Endothelial cell of umbilical vein (primary cell): ENCODE measurements at regions not wholly inside any gene's neighbourhood (a gene's known extent, or its start where the extent isn't known, plus 50 kb on each side); places are given as distances from the start of the nearest gene placed in this dataset.

Source experiments
- BruUV-seq: library from RNA; stranded (reverse); fragments of 400-500 nt; replicated peaks from 2 replicates; lab custom pipeline; 2021; lab: Mats Ljungman, UMichigan
- CTCF ChIA-PET: fragments of 300-600, 350-600 bp; sonication (Branson Sonifier 250); formaldehyde crosslinking; loops from one replicate; lab custom pipeline; 2021; ENCODE audit warnings: antibody characterized with exemption, inconsistent platforms; lab: Charles Lee
- POLR2A ChIA-PET: fragments of 300-600, 350-600 bp; sonication (Branson Sonifier 250); formaldehyde crosslinking; loops from one replicate; lab custom pipeline; 2021; ENCODE audit warnings: antibody characterized with exemption, inconsistent platforms; lab: Charles Lee
- DNase-seq: peaks from one replicate; pipeline ENCODE4 v3.0.0-alpha.2; 2011; ENCODE audit warnings: low read depth, low spot score
- FAIRE-seq: peaks from 2 replicates; lab custom pipeline; 2011; peaks lifted over from hg19 to GRCh38; lab: Jason Lieb, UNC
- H2AFZ ChIP-seq: 2 replicates; pipeline ENCODE4 v1.6.0; 2012; ENCODE audit warnings: low read depth, low read length, control low read depth, inconsistent platforms
- H3K27ac ChIP-seq: 2 replicates; pipeline ENCODE4 v1.5.1; 2011; ENCODE audit warnings: low read depth, mild to moderate bottlenecking, control low read depth, low read length, moderate library complexity; ENCODE audit not compliant: insufficient read depth
- H3K27me3 ChIP-seq, 2 experiments: 2 replicates each; pipeline versions ENCODE4 v1.6.0 to v1.6.1; 2011; ENCODE audit warnings: low read length in 2 of 2, mixed read lengths in 1 of 2; ENCODE audit not compliant: control insufficient read depth in 2 of 2, insufficient read depth in 2 of 2
- H3K36me3 ChIP-seq, 2 experiments: 2 replicates in 1 of 2; 3 replicates in 1 of 2; pipeline ENCODE4 v1.5.1; 2011; ENCODE audit warnings: low read length in 2 of 2, mild to moderate bottlenecking in 1 of 2, moderate library complexity in 1 of 2; ENCODE audit not compliant: control insufficient read depth in 2 of 2, insufficient read depth in 2 of 2; ENCODE audit errors: extremely low read depth in 1 of 2
- H3K4me1 ChIP-seq: 3 replicates; pipeline ENCODE4 v1.5.1; 2011; ENCODE audit warnings: mild to moderate bottlenecking, low read length; ENCODE audit not compliant: control insufficient read depth, insufficient read depth; ENCODE audit errors: extremely low read depth
- H3K4me2 ChIP-seq: 2 replicates; pipeline ENCODE4 v1.6.1; 2011; ENCODE audit warnings: low read length, control low read depth, mixed read lengths; ENCODE audit not compliant: insufficient read depth
- H3K4me3 ChIP-seq, 3 experiments: fragments of 200-600 bp in 1 of 3; sonication (generic), shearing (Covaris generic) in 1 of 3; replicated peaks in 1 of 3; 2 replicates each; pipeline ENCODE4 v1.5.1; 2011 to 2016; ENCODE audit warnings: control low read depth in 3 of 3, low read length in 3 of 3, mild to moderate bottlenecking in 2 of 3, inconsistent platforms in 1 of 3, low read depth in 1 of 3, moderate library complexity in 1 of 3; ENCODE audit not compliant: insufficient read depth in 1 of 3
- H3K79me2 ChIP-seq: 2 replicates; pipeline ENCODE4 v1.6.0; 2012; ENCODE audit warnings: low read length, inconsistent platforms; ENCODE audit not compliant: control insufficient read depth, insufficient read depth
- H3K9ac ChIP-seq: replicated peaks from 2 replicates; pipeline ENCODE3; 2011; ENCODE audit warnings: low read length, control low read depth; ENCODE audit not compliant: insufficient read depth; ENCODE audit errors: extremely low read depth
- H3K9me1 ChIP-seq: replicated peaks from 3 replicates; pipeline ENCODE4 v1.6.0; 2011; ENCODE audit warnings: mild to moderate bottlenecking, low read length; ENCODE audit not compliant: control insufficient read depth, insufficient read depth; ENCODE audit errors: extremely low read depth
- H3K9me3 ChIP-seq: replicated peaks from 2 replicates; pipeline ENCODE4 v1.5.1; 2012; ENCODE audit warnings: low read length, inconsistent platforms; ENCODE audit not compliant: control insufficient read depth, insufficient read depth
- H4K20me1 ChIP-seq: replicated peaks from 2 replicates; pipeline ENCODE3; 2011; ENCODE audit warnings: mild to moderate bottlenecking, low read length; ENCODE audit not compliant: control insufficient read depth, insufficient read depth; ENCODE audit errors: extremely low read depth
- EZH2 ChIP-seq: IDR thresholded peaks from 2 replicates; pipeline ENCODE4 v1.6.1; 2012; ENCODE audit warnings: borderline replicate concordance, low read depth, mild to moderate bottlenecking, moderate library complexity, low read length, inconsistent platforms; ENCODE audit not compliant: severe bottlenecking
- FOS ChIP-seq: IDR thresholded peaks from 2 replicates; pipeline ENCODE4 v1.6.1; 2011; ENCODE audit warnings: mild to moderate bottlenecking, low read length, moderate library complexity, borderline replicate concordance; ENCODE audit not compliant: insufficient read depth
- GATA2 ChIP-seq: IDR thresholded peaks from 2 replicates; pipeline ENCODE4 v1.7.0; 2011; ENCODE audit warnings: low read depth, mild to moderate bottlenecking, moderate library complexity, mixed read lengths, low read length; ENCODE audit not compliant: insufficient read length, insufficient read depth
- JUN ChIP-seq: IDR thresholded peaks from 2 replicates; pipeline ENCODE4 v1.6.1; 2011; ENCODE audit warnings: borderline replicate concordance, low read depth; ENCODE audit not compliant: insufficient read length, insufficient read depth
- MYC ChIP-seq: IDR thresholded peaks from one replicate; pipeline ENCODE4 v1.6.1; 2011; ENCODE audit warnings: mild to moderate bottlenecking, low read depth, low read length
- POLR2A ChIP-seq: IDR thresholded peaks from 2 replicates; pipeline ENCODE4 v1.6.1; 2012; ENCODE audit warnings: low read depth, mild to moderate bottlenecking, control low read depth, low read length
- POLR2AphosphoS5 ChIP-seq: IDR thresholded peaks from 2 replicates; pipeline ENCODE4 v1.6.1; 2012; ENCODE audit warnings: low read depth, mild to moderate bottlenecking, control low read depth, low read length, moderate library complexity; ENCODE audit not compliant: insufficient read depth
- dilution Hi-C: fragments of 300-500 bp; cut with MboI; formaldehyde crosslinking; loops from one replicate; pipeline ENCODE4 v1.15.0; 2019; ENCODE audit warnings: low sequenced_read_pairs; ENCODE audit not compliant: extremely low pct_ligation_motif_present
- intact Hi-C: fragments of 100-400 bp; cut with micrococcal nuclease; formaldehyde crosslinking; loops from one replicate; pipeline ENCODE4 v1.10.0; 2022
- TF ChIP-seq, protein P1 (sequence below), 2 donors: IDR thresholded peaks; 1 replicate in 1 of 2; 2 replicates in 1 of 2; pipeline ENCODE4 v1.5.1; 2011; ENCODE audit warnings: low read length in 2 of 2, mild to moderate bottlenecking in 2 of 2, moderate library complexity in 2 of 2, control low read depth in 1 of 2, inconsistent platforms in 1 of 2, low read depth in 1 of 2; ENCODE audit not compliant: insufficient read depth in 1 of 2; ENCODE audit errors: extremely low read depth in 1 of 2
- TF ChIP-seq, protein P2 (sequence below): IDR thresholded peaks from 2 replicates; pipeline ENCODE4 v1.6.1; 2011; ENCODE audit not compliant: insufficient read depth, insufficient read length

DNA sequence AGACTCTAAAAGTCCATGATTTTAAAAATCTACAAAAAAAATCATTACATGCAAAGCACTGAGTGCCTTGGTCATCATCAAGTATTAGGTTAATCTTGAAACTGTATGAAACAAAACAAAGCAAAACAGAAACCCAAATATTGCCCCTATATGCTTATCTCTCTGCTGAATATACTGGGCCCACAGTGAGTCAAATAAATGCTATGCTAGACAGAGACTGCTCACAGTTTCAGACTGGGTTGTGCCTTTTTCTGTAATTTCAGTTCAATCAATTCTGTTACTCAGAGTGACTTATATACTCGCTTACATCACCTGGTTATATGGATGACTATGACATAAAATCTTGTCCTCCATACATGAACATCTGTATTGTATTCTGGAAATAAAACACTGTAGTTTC lies 257.1 kb upstream of the ACTRT1 start:
- Histone ChIP-seq H3K36me3 (no peaks in the 10 kb centered on the region), H3K9ac (no peak overlapping the region), H3K27me3 (no peaks in the 10 kb centered on the region), H3K9me3 (no peaks in the 10 kb centered on the region), H3K4me2 (no peak overlapping the region), H3K9me1 (no peaks in the 10 kb centered on the region), H3K4me3 (no peak overlapping the region), H3K27ac (no peak overlapping the region), H3K79me2 (no peaks in the 10 kb centered on the region), H4K20me1 (no peaks in the 10 kb centered on the region), H2AFZ (no peak overlapping the region), H3K4me1 (no peaks in the 10 kb centered on the region)
- no peak for TF ChIP-seq EZH2
- TF ChIP-seq, protein P1, sequence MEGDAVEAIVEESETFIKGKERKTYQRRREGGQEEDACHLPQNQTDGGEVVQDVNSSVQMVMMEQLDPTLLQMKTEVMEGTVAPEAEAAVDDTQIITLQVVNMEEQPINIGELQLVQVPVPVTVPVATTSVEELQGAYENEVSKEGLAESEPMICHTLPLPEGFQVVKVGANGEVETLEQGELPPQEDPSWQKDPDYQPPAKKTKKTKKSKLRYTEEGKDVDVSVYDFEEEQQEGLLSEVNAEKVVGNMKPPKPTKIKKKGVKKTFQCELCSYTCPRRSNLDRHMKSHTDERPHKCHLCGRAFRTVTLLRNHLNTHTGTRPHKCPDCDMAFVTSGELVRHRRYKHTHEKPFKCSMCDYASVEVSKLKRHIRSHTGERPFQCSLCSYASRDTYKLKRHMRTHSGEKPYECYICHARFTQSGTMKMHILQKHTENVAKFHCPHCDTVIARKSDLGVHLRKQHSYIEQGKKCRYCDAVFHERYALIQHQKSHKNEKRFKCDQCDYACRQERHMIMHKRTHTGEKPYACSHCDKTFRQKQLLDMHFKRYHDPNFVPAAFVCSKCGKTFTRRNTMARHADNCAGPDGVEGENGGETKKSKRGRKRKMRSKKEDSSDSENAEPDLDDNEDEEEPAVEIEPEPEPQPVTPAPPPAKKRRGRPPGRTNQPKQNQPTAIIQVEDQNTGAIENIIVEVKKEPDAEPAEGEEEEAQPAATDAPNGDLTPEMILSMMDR (IDR thresholded peaks at IDR 0.05; ENCODE audit: extremely low read depth in 1 of 2, insufficient read depth in 1 of 2, low read depth in 1 of 2, low read length in 2 of 2): no peak
- no peak for TF ChIP-seq MYC
- no peak for TF ChIP-seq JUN
- no peak for TF ChIP-seq GATA2
- TF ChIP-seq, protein P2, sequence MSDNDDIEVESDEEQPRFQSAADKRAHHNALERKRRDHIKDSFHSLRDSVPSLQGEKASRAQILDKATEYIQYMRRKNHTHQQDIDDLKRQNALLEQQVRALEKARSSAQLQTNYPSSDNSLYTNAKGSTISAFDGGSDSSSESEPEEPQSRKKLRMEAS: no peak
- TF ChIP-seq POLR2AphosphoS5: no peak
- TF ChIP-seq POLR2A: no peak
- no peak for TF ChIP-seq FOS
- dilution Hi-C loops (no loop called here), intact Hi-C loops (no loop called here)
- BruUV-seq: no TSS peak
- no peak for DNase-seq
- no peak for FAIRE-seq
- ChIA-PET POLR2A (no interaction called here), CTCF (no interaction called here)
